Lung microvascular endothelial cell (primary cell): ENCODE measurements at regions not wholly inside any gene's neighbourhood (a gene's known extent, or its start where the extent isn't known, plus 50 kb on each side); places are given as distances from the start of the nearest gene placed in this dataset.

Source experiments
- DNase-seq, 2 donors: peaks; one replicate each; pipeline versions ENCODE4 v3.0.0 to v3.0.0-alpha.2; 2010; ENCODE audit warnings: low read depth in 2 of 2

GRCh38 chr10:61097026-61097425 is 153.0 kb upstream of the RHOBTB1 start:
- DNase-seq: no peak

- DNase-seq: no peak
Measured at GRCh38 chr10:61096056-61096455, 152.1 kb upstream of the RHOBTB1 start.

GRCh38 chr10:61091531-61091930 is 147.5 kb upstream of the RHOBTB1 start:
- no peak for DNase-seq

GRCh38 chr10:61089251-61089650 is 145.3 kb upstream of the RHOBTB1 start:
- no peak for DNase-seq

GRCh38 chr10:61084493-61084892 is 140.5 kb upstream of the RHOBTB1 start:
- no peak for DNase-seq

- no peak for DNase-seq
Measured at GRCh38 chr10:61081301-61081700, 137.3 kb upstream of the RHOBTB1 start.

- DNase-seq: no peak
Measured at GRCh38 chr10:61078542-61079275, 134.7 kb upstream of the RHOBTB1 start.

- no peak for DNase-seq
Measured at GRCh38 chr10:61076572-61077114, 132.7 kb upstream of the RHOBTB1 start.

GRCh38 chr10:61073391-61073790 is 129.4 kb upstream of the RHOBTB1 start:
- DNase-seq: no peak

GRCh38 chr10:61071580-61071979 is 127.6 kb upstream of the RHOBTB1 start:
- DNase-seq: no peak

GRCh38 chr10:61068471-61068870 is 124.5 kb upstream of the RHOBTB1 start:
- no peak for DNase-seq

GRCh38 chr10:61067671-61068336 is 123.8 kb upstream of the RHOBTB1 start:
- DNase-seq: no peak

- DNase-seq: peak; percentile 16 to 53
Measured at GRCh38 chr10:61066661-61067344, 122.8 kb upstream of the RHOBTB1 start.

GRCh38 chr10:61065051-61065450 is 121.1 kb upstream of the RHOBTB1 start:
- no peak for DNase-seq

GRCh38 chr10:61064356-61064755 is 120.4 kb upstream of the RHOBTB1 start:
- DNase-seq: no peak

- peak; percentile 5 to 57 for DNase-seq
Measured at GRCh38 chr10:61063901-61064300, 119.9 kb upstream of the RHOBTB1 start.

GRCh38 chr10:61063034-61063433 is 119.0 kb upstream of the RHOBTB1 start:
- peak in 1 of 2 donors; percentile 49 for DNase-seq

GRCh38 chr10:61061923-61062504 is 118.0 kb upstream of the RHOBTB1 start:
- no peak for DNase-seq

- peak in 1 of 2 donors; percentile 85 for DNase-seq
Measured at GRCh38 chr10:61059636-61060035, 115.7 kb upstream of the RHOBTB1 start.

GRCh38 chr10:61052469-61053205 is 108.7 kb upstream of the RHOBTB1 start:
- DNase-seq: no peak

GRCh38 chr10:61051344-61051743 is 107.4 kb upstream of the RHOBTB1 start:
- DNase-seq: no peak
